HG02642 (cell line): ENCODE measurements at regions not wholly inside any gene's neighbourhood (a gene's known extent, or its start where the extent isn't known, plus 50 kb on each side); places are given as distances from the start of the nearest gene placed in this dataset.
"Not testable (repeated sequence)": the region's sequence is repeated elsewhere in the genome, so short reads cannot be mapped to it uniquely, and the experiment has no call there.

Source experiments
- ATAC-seq: cut with Tn5 transposase; IDR thresholded peaks from one replicate; pipeline ENCODE4 v1.9.1; 2021; ENCODE audit warnings: mild to moderate bottlenecking; ENCODE audit not compliant: unreplicated experiment, poor library complexity

DNA sequence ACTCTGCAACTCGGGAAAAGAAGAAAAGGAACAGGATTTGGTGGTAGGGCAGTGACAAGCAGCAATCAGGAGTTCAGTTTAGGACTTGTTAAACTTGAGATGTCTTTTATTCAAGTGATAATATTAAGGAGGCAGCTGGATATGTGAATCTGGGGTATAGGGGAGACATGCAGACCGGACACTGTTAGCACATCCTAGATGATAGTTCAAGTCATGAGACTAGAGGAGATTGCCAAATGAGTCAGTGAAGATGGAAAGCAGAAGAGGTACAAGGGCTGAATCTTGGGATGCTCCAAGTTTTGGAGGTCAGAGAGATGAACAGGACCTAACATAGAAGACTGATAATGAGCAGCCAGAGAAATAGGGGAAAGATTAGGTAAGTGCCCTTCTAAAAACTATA, 69.5 kb upstream of the PSME4 start:
- ATAC-seq: no peak

- no peak for ATAC-seq
Observed at GRCh38 chr2:54038835-54039234, 68.0 kb upstream of the PSME4 start.

DNA sequence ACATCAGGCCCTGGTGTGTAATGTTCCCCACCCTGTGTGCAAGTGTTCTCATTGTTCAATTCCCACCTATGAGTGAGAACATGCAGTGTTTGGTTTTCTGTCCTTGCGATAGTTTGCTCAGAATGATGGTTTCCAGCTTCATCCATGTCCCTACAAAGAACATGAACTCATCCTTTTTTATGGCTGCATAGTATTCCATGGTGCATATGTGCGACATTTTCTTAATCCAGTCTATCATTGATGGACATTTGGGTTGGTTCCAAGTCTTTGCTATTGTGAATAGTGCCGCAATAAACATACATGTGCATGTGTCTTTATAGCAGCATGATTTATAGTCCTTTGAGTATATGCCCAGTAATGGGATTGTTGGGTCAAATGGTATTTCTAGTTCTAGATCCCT, 60.5 kb upstream of the PSME4 start:
- ATAC-seq: not testable (repeated sequence)

GRCh38 chr2:54030806-54031205, 60.0 kb upstream of the PSME4 start:
- ATAC-seq: no peak

DNA sequence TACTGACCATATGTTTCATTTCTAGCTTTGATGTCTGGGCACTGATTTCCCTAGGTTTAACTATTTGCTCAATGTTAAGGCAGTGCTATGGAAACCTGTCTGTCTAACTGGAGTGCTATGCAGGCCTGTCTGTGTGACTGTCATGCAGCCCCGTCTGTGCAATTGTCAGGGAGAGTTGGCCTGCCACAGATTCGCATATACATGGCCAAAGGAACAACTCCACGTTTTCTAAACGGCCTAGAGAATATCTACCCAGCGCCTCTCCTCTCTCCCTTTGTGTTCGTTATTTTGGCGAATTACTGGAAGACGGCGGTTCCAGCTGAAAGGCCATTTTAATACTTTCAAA, 59.6 kb upstream of the PSME4 start:
- ATAC-seq: no peak

GRCh38 chr2:54029721-54030395, 59.1 kb upstream of the PSME4 start:
- ATAC-seq: no peak

DNA sequence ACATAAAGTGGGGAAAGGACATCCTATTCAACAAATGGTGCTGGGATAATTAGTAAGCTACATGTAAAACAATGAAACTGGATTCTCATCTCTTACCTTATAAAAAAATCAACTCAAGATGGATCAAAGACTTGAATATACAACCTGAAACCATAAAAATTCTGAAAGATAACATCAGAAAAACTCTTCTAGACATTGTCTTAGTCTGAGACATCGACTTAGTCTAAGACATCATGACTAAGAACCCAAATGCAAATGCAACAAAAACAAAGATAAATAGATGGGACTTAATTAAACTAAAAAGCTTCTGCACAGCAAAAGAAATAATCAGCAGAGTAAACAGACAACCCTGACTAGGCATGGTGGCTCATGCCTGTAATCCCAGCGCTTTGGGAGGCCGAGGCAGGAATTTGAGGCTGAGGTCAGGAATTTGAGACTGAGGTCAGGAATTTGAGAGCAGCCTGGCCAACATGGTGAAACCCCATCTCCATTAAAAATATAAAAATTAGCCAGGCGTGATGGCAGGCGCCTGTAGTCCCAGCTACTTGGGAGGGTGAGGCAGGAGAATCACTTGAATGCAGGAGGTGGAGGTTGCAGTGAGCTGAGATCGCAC, 54.8 kb upstream of the PSME4 start:
- not testable (repeated sequence) for ATAC-seq

DNA sequence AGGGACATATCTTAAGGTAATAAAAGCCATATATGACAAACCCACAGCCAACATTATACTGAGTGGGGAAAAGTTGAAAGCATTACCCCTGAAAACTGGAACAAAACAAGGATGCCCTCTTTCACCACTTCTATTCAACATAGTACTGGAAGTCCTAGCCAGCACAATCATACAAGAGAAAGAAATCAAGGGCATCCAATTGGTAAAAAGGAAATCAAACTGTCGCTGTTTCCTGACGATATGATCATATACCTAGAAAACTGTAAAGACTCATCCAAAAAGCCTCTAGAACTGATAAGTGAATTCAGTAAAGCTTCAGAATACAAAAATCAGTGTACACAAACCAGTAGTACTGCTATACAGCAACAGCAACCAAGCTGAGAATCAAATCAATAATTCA, 53.8 kb upstream of the PSME4 start:
- no peak for ATAC-seq

GRCh38 chr2:54021702-54022101, 50.9 kb upstream of the PSME4 start:
- ATAC-seq: no peak

DNA sequence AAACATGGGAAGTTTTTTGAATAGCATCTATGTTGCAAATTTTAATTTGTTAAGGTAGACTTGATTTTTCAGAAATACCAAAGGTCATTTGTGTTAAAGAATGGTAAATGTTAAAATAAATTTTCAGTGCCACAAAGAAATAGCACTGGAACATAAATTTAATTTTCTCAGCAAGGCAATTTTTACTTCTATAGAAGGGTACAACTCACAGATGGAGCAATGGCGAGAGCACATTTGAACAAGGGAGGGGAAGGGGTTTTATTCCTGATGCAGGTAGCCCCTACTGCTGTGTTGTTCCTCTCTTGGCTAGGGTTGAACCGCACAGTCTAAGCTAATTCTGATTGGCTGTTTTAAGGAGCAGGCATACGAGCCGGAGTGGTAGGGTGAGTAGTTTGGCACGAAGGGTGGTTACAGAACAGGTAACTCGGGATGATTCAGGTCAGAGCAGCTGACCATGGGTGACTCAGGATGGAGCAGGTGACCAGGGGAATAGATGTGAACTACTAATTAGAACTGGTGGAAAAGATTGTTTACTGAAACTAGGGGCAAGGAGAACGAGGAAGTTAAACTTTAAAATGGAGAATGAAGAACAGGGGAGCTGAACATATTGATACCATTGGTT, 50.1 kb upstream of the PSME4 start:
- ATAC-seq: no peak
